SIG-M5 treated with dmso at 0.1 percent for 504 hours (cell line): ENCODE measurements at regions not wholly inside any gene's neighbourhood (a gene's known extent, or its start where the extent isn't known, plus 50 kb on each side); places are given as distances from the start of the nearest gene placed in this dataset.

Experiments
- DNase-seq: peaks from one replicate; lab custom pipeline; 2025; ENCODE audit not compliant: unreplicated experiment; lab: John Stamatoyannopoulos, UW

GRCh38 chr11:62030071-62030684 lies 62.7 kb upstream of the FTH1 start:
- DNase-seq: no peak

- DNase-seq: no peak
These were observed 59.4 kb upstream of the FTH1 start for GRCh38 chr11:62026739-62027370.

GRCh38 chr11:62025487-62026105 lies 58.2 kb upstream of the FTH1 start:
- peak; percentile 99 for DNase-seq

GRCh38 chr11:62024936-62025486 lies 57.6 kb upstream of the FTH1 start:
- no peak for DNase-seq

GRCh38 chr11:62022211-62022610 lies 54.8 kb upstream of the FTH1 start:
- no peak for DNase-seq

DNA sequence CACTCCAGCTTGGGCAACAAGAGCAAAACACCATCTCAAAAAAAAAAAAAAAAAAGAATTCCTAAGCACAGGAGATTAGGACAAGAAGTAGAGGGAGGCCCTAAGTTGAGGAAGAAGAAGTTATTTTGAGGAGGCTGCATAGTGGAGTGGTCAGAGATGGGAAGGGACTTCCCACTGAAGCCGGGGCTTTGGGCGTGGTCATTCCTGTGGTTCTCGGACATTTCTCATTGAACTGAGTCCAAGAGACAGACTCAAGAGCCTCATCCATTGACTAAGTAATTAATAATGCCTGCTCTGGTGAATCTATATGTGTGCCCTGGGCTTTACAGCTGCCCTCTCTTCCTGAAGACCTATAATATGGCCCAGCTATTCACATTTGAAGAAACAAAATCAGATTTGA lies 53.2 kb upstream of the FTH1 start:
- DNase-seq: no peak

- no peak for DNase-seq
These were observed 51.7 kb upstream of the FTH1 start for GRCh38 chr11:62018981-62019664.

GRCh38 chr11:62017878-62018655 lies 50.6 kb upstream of the FTH1 start:
- DNase-seq: no peak
